Stimulated activated naive CD8-positive, alpha-beta T cell treated with anti-CD3 and anti-CD28 coated beads, Interleukin-15, Interleukin-2, amounts not matched to agents 100 ng/mL and 50 ng/mL, for 24 hours (primary cell): ENCODE measurements at regions not wholly inside any gene's neighbourhood (a gene's known extent, or its start where the extent isn't known, plus 50 kb on each side); places are given as distances from the start of the nearest gene placed in this dataset.
"Not testable (repeated sequence)": the region's sequence is repeated elsewhere in the genome, so short reads cannot be mapped to it uniquely, and the experiment has no call there.

Experiments
- H3K27ac Mint-ChIP-seq: one replicate; pipeline ENCODE4 v1.8.0; 2021; ENCODE audit warnings: mild to moderate bottlenecking, mixed read lengths
- H3K27me3 Mint-ChIP-seq: one replicate; pipeline ENCODE4 v1.8.0; 2021; ENCODE audit warnings: mixed read lengths
- H3K36me3 Mint-ChIP-seq: one replicate; pipeline ENCODE4 v1.8.0; 2021; ENCODE audit warnings: low read depth, mixed read lengths
- H3K4me1 Mint-ChIP-seq: one replicate; pipeline ENCODE4 v1.8.0; 2021; ENCODE audit warnings: low read depth, mixed read lengths
- H3K4me3 Mint-ChIP-seq: one replicate; pipeline ENCODE4 v1.8.0; 2021; ENCODE audit warnings: mild to moderate bottlenecking, mixed read lengths
- H3K9me3 Mint-ChIP-seq: one replicate; pipeline ENCODE4 v1.8.0; 2021; ENCODE audit warnings: mixed read lengths

- H3K9me3 Mint-ChIP-seq, result no peaks in the 10 kb centered on the region
- H3K4me1 Mint-ChIP-seq, result no peaks in the 10 kb centered on the region
- H3K27ac Mint-ChIP-seq, result no peak overlapping the region
- peaks cover 4% of the 10 kb centered on the region for H3K27me3 Mint-ChIP-seq
- no peaks in the 10 kb centered on the region for H3K36me3 Mint-ChIP-seq
- no peak overlapping the region for H3K4me3 Mint-ChIP-seq
Measured at GRCh38 chr3:10628891-10629670, 123.7 kb upstream of the ATP2B2 start.

GRCh38 chr3:10629671-10630040, 124.3 kb upstream of the ATP2B2 start:
- H3K27me3 Mint-ChIP-seq, result peaks cover 4% of the 10 kb centered on the region
- no peaks in the 10 kb centered on the region for H3K4me1 Mint-ChIP-seq
- H3K27ac Mint-ChIP-seq, result no peak overlapping the region
- H3K9me3 Mint-ChIP-seq, result no peaks in the 10 kb centered on the region
- H3K36me3 Mint-ChIP-seq, result no peaks in the 10 kb centered on the region
- no peak overlapping the region for H3K4me3 Mint-ChIP-seq

- Mint-ChIP-seq H3K9me3 (peaks cover 2% of the 10 kb centered on the region), H3K4me3 (no peak overlapping the region), H3K27me3 (peaks cover 4% of the 10 kb centered on the region), H3K36me3 (no peaks in the 10 kb centered on the region), H3K27ac (no peak overlapping the region), H3K4me1 (no peaks in the 10 kb centered on the region)
Measured at GRCh38 chr3:10631224-10631623, 125.8 kb upstream of the ATP2B2 start.

GRCh38 chr3:10632125-10632524, 126.7 kb upstream of the ATP2B2 start:
- no peak overlapping the region for H3K4me3 Mint-ChIP-seq
- H3K9me3 Mint-ChIP-seq, result peaks cover 8% of the 10 kb centered on the region
- peaks cover 4% of the 10 kb centered on the region for H3K27me3 Mint-ChIP-seq
- H3K27ac Mint-ChIP-seq, result no peak overlapping the region
- no peaks in the 10 kb centered on the region for H3K4me1 Mint-ChIP-seq
- peaks cover under 1% of the 10 kb centered on the region for H3K36me3 Mint-ChIP-seq

- peaks cover 4% of the 10 kb centered on the region for H3K36me3 Mint-ChIP-seq
- no peaks in the 10 kb centered on the region for H3K4me1 Mint-ChIP-seq
- H3K27ac Mint-ChIP-seq, result no peak overlapping the region
- H3K27me3 Mint-ChIP-seq, result peaks cover 4% of the 10 kb centered on the region
- no peak overlapping the region for H3K4me3 Mint-ChIP-seq
- peaks cover 14% of the 10 kb centered on the region for H3K9me3 Mint-ChIP-seq
Measured at GRCh38 chr3:10632741-10633140, 127.4 kb upstream of the ATP2B2 start.

DNA sequence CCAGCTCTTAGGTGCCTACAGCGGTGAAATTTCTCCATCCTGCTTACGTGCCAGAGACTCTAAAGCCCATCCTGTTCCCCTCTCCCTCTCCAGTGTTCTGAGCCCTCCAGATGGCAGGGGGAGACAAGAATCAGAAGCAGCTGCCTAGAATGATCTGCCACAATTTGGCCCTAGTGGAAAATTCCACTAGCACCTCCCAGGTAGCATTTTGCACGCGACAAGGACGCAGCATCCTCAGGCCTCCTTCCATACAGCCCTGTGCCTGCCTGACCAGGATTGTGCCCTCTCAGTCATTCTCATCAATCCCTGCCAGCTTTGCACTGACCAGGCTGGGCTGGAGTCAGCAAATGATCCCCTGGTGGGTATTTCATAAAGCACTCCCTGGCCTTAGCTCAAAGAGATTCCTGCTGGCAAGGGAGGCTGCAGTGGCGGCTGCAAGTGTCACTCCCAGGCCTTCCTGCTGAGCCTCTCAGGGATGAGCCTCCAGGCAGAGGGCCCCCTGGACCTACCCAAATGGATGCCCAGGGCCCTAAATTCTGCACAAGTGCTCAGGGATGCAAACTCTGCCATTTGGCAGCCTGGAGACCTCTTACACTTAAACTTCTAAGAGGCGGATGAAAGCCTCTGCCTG, 130.2 kb upstream of the ATP2B2 start:
- Mint-ChIP-seq H3K36me3 (peaks cover 4% of the 10 kb centered on the region), H3K4me1 (no peaks in the 10 kb centered on the region), H3K27ac (no peak overlapping the region), H3K27me3 (no peaks in the 10 kb centered on the region), H3K9me3 (peaks cover 21% of the 10 kb centered on the region), H3K4me3 (no peak overlapping the region)

GRCh38 chr3:10637342-10637741, 132.0 kb upstream of the ATP2B2 start:
- Mint-ChIP-seq H3K9me3 (peaks cover 21% of the 10 kb centered on the region), H3K4me3 (no peak overlapping the region), H3K36me3 (peaks cover 4% of the 10 kb centered on the region), H3K4me1 (no peaks in the 10 kb centered on the region), H3K27ac (no peak overlapping the region), H3K27me3 (no peaks in the 10 kb centered on the region)

DNA sequence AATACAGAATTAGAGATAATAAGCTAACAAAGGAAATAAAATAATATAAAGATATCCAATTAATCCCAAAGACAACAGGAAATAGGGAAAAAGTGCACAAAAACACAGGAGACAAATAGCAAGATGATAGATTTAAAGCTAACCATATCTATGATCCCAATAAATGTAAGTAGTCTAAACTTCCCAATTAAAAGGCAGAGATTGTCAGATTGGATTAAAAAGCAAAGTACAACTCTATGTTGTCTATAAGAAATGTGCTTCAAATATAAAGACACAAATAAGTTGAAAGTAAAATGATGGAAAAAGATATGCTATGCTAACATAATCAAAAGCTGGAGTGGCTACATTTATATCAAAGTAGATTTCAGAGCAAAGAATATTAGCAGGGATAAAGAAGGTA, 133.1 kb upstream of the ATP2B2 start:
- Mint-ChIP-seq H3K36me3 (peaks cover 4% of the 10 kb centered on the region), H3K4me3 (no peak overlapping the region), H3K4me1 (no peaks in the 10 kb centered on the region), H3K27me3 (peaks cover 4% of the 10 kb centered on the region), H3K9me3 (peaks cover 21% of the 10 kb centered on the region), H3K27ac (no peak overlapping the region)

DNA sequence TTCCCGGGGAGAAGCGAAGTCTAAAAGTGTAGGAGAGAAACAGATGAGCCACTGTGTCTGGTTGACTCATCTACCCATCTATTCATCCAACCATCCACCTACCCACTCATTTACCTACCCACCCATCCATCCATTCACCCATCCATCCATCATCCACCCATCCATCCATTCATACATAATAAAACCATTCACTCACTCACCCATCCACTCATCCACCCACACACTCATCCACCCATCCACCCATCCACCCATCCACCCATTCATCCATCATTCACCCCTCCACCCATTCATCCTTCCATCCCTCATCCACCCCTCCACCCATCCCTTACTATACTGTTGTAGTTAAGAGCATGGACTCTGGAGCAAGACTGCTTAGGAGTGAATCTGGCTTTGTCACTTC, 136.4 kb upstream of the ATP2B2 start:
- Mint-ChIP-seq H3K9me3 (peaks cover 15% of the 10 kb centered on the region), H3K4me3 (no peak overlapping the region), H3K36me3 (peaks cover 4% of the 10 kb centered on the region), H3K27ac (no peak overlapping the region), H3K4me1 (no peaks in the 10 kb centered on the region), H3K27me3 (peaks cover 14% of the 10 kb centered on the region)

- Mint-ChIP-seq H3K4me3 (no peak overlapping the region), H3K27ac (no peak overlapping the region), H3K4me1 (no peaks in the 10 kb centered on the region), H3K9me3 (no peaks in the 10 kb centered on the region), H3K36me3 (no peaks in the 10 kb centered on the region), H3K27me3 (peaks cover 14% of the 10 kb centered on the region)
Measured at GRCh38 chr3:10644189-10644588, 138.8 kb upstream of the ATP2B2 start.

DNA sequence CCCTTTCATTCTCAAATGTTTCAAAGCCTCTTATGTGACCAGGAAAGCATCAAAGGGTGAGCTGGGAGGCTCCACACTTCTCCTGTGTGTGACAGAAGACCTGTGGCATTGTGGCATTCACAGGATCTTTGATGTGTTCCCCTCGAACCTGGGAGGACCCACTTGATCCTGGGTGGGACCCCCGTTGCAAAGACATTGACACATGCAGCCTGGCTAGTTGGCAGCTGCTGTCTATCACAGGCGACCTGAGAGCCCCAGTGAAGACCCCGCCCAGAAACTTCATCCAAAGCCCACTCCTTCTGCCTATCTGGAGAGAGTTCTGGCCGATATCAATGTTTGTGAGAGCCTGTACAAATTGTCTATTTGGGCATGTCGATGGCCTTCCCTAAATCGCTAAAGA, 140.4 kb upstream of the ATP2B2 start:
- H3K4me1 Mint-ChIP-seq, result no peaks in the 10 kb centered on the region
- no peaks in the 10 kb centered on the region for H3K9me3 Mint-ChIP-seq
- H3K36me3 Mint-ChIP-seq, result no peaks in the 10 kb centered on the region
- peaks cover 14% of the 10 kb centered on the region for H3K27me3 Mint-ChIP-seq
- no peak overlapping the region for H3K27ac Mint-ChIP-seq
- H3K4me3 Mint-ChIP-seq, result no peak overlapping the region

GRCh38 chr3:10646531-10647335, 141.3 kb upstream of the ATP2B2 start:
- Mint-ChIP-seq H3K4me1 (no peaks in the 10 kb centered on the region), H3K27ac (no peak overlapping the region), H3K27me3 (peaks cover 14% of the 10 kb centered on the region), H3K4me3 (no peak overlapping the region), H3K9me3 (no peaks in the 10 kb centered on the region), H3K36me3 (no peaks in the 10 kb centered on the region)

GRCh38 chr3:10647376-10647775, 142.0 kb upstream of the ATP2B2 start:
- no peak overlapping the region for H3K4me3 Mint-ChIP-seq

DNA sequence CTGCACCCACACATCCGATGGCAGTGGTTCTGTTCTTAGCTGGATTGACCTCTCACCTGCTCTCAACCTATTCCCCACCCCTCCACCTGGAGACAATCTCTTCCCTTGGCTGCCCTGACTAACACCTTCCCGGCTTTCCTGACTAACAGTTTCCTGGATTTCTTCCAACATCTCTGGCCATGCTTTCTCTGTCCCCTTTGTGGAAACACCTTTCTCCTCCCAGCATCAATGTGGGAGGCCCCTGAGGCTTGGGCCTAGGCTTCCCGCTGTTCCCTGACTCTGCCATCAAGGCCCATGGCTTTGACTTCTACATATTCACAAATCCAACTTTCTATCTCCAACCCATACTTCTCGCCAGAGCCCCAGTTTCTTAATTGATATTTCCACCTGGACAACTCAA, 142.8 kb upstream of the ATP2B2 start:
- H3K27ac Mint-ChIP-seq, result no peak overlapping the region
- H3K4me1 Mint-ChIP-seq, result no peaks in the 10 kb centered on the region
- H3K27me3 Mint-ChIP-seq, result peaks cover 11% of the 10 kb centered on the region
- no peak overlapping the region for H3K4me3 Mint-ChIP-seq
- H3K9me3 Mint-ChIP-seq, result no peaks in the 10 kb centered on the region
- no peaks in the 10 kb centered on the region for H3K36me3 Mint-ChIP-seq

More at GRCh38 chr3:10647376-10647775, 142.0 kb upstream of the ATP2B2 start:
- Mint-ChIP-seq H3K36me3 (no peaks in the 10 kb centered on the region), H3K27ac (no peak overlapping the region), H3K4me1 (no peaks in the 10 kb centered on the region), H3K9me3 (no peaks in the 10 kb centered on the region), H3K27me3 (peaks cover 14% of the 10 kb centered on the region)

- H3K4me3 Mint-ChIP-seq, H3K27ac Mint-ChIP-seq, H3K4me1 Mint-ChIP-seq, H3K36me3 Mint-ChIP-seq, H3K27me3 Mint-ChIP-seq, H3K9me3 Mint-ChIP-seq: not testable (repeated sequence)
Measured at GRCh38 chr3:10649463-10649862, 144.1 kb upstream of the ATP2B2 start.
